NCI-H446 (cell line): ENCODE measurements at regions not wholly inside any gene's neighbourhood (a gene's known extent, or its start where the extent isn't known, plus 50 kb on each side); places are given as distances from the start of the nearest gene placed in this dataset.

Experiments used
- DNase-seq, 2 experiments: peaks; one replicate each; lab custom pipeline; 2025; lab: John Stamatoyannopoulos, UW

- DNase-seq = no peak
These were observed 60.3 kb upstream of the RGS18 start for GRCh38 chr1:192098001-192098400.

DNA sequence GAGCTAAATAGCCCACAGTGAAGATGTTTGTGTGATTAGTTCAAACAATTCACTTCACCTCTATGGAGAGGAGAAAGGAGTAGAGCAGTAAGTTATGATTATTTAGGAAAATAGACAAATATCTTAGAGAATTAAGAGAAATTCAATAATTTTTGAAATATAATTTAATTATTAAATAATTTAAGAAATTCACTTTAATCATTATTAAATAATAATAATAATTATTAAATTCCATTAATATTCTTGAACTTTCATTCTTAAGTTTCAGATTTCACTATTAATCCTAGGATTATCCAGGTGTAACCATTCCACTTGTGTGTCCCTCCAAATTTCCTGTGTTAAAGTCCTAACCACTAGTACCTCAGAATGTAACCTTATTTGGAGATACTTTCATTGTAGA is 58.9 kb upstream of the RGS18 start:
- DNase-seq = no peak

DNA sequence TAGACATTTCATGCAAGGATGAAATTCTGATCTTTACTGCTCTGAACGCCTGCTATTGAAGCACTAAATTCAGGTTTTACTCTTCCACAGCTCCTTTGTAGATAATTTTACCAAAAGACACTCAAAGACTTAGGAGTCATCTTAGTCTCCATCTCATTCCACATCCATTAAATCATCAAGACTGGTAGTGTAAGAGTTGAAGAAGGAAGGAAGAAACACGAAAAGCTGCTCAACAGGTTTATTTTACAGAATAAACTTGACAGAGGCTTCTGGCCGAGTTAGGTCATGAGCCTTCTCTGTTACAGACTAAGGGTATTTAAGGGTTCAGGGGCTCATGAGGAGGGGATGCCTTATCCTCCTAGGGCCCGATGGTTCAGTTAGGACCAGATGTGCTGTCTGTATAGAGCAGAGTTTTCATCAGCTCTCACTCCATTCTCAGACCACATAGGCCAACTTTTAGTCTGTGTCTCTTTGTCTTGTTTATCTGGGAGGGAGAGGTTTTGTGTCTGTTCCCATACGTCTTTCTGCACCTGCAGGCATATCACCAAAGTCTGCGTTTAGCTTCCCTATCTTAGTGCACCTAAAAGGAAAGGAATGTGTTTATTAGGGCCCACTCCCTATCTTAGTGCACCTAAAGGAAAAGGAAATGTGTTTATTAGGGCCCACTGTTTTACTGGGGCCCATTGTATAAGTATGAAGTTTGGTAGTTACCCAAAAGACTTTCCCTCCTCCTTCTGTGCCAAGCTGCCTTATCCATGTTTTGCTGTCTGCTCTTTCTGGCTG is 57.4 kb upstream of the RGS18 start:
- no peak for DNase-seq

GRCh38 chr1:192104128-192104527 is 54.1 kb upstream of the RGS18 start:
- no peak for DNase-seq

- DNase-seq = no peak
These were observed 53.4 kb upstream of the RGS18 start for GRCh38 chr1:192104852-192105251.

DNA sequence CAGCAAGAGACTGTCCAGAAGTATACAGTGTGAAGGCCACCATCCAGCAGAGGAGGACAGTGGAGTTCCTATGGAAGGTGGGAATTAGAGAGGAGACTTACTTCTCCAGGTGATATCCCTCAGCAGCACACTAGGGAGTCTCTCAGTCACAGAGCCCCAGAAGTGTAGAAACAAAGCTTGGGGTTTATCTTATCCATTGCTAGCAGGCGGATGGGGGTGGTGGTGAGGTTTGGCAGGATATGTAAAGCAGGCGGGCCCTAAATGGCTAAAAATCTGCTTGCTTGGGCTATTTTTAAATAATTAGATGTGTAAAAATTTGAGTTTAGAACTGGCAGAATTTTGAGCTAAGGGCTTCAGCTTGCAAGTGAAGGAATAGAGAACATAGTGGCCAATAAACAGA is 50.1 kb upstream of the RGS18 start:
- DNase-seq = no peak
